AG09319 (cell line): ENCODE measurements at regions not wholly inside any gene's neighbourhood (a gene's known extent, or its start where the extent isn't known, plus 50 kb on each side); places are given as distances from the start of the nearest gene placed in this dataset.

Experiments used
- DNase-seq: peaks from one replicate; pipeline ENCODE4 v3.0.0-alpha.2; 2010; ENCODE audit warnings: low read depth; ENCODE audit errors: extremely low read depth
- TF ChIP-seq, protein P1 (sequence below): IDR thresholded peaks from 2 replicates; pipeline ENCODE4 v1.5.1; 2011; ENCODE audit warnings: low read depth, mild to moderate bottlenecking, inconsistent platforms, low read length, moderate library complexity

DNA sequence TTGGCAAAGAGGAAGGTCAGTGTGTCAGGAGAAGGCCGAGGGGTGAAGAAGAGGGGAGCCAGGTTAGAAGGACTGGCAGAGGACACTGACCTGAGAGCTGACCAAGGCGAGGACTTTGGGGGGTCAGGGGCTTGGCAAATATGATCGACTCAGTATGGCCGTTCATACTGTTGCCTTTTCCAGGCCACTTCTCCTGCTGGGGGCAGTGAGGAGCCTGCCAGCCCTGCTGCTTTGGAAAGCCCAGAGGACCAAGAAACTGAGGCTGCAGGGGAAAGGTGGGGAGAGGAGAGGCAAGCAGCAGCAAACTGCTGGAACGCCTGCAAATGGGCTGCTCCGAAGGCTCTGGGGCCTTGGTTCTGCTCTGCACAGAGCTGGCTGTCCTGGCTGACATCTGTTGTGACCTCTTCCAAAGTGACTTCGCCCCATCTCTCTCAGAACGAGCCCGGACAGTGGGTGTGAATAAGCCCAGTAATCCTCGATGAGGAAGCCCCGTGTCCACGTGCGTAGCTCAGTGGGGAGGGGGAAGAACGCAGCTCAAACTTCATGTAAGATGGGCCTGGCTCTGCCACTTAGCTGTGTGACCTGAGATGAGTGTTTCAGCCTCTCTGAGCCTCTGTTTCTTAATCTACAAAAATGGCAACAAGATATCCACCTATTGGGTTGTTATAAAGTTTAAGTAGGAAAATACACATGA is 111.3 kb downstream of the SALL1 start:
- DNase-seq = no peak
- TF ChIP-seq, protein P1, sequence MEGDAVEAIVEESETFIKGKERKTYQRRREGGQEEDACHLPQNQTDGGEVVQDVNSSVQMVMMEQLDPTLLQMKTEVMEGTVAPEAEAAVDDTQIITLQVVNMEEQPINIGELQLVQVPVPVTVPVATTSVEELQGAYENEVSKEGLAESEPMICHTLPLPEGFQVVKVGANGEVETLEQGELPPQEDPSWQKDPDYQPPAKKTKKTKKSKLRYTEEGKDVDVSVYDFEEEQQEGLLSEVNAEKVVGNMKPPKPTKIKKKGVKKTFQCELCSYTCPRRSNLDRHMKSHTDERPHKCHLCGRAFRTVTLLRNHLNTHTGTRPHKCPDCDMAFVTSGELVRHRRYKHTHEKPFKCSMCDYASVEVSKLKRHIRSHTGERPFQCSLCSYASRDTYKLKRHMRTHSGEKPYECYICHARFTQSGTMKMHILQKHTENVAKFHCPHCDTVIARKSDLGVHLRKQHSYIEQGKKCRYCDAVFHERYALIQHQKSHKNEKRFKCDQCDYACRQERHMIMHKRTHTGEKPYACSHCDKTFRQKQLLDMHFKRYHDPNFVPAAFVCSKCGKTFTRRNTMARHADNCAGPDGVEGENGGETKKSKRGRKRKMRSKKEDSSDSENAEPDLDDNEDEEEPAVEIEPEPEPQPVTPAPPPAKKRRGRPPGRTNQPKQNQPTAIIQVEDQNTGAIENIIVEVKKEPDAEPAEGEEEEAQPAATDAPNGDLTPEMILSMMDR = no peak

DNA sequence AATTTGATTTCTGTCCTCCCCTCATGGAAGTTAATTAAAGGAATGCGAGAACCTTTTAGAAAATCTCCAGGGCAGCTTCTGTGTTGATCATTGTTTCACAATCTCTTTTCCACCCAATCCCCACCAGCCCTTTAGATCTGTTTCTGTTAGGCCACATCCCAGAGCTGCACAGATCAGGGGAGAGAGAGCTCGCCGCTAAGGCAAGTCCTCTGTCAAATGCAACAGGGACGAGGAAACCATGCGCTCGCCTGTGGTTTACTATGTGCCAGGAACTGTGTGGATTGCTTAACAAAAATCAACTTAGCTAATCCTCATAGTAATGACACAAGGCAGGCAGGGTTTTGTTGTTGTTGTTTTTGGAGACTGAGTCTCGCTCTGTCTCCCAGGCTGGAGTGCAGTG is 115.4 kb downstream of the SALL1 start:
- no peak for DNase-seq
- TF ChIP-seq, protein P1 = no peak

DNA sequence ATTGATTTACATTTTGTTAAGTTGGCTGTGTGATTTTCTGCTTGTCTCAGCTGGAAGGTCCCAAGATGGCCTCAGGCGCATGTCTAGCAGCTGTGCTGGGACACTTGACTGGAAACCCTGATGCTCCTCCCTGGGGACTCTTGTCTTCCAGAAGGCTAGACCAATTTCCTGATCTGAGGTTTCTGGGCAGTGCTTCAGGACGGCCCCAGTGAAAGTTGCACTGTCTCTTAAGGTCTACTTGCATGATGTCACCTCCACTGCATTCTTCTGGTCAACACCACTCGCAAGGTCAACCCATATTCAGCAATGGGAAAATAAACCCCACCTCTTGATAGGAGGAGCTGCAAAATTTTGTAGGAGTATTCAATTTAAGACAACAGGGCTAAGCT is 116.0 kb downstream of the SALL1 start:
- DNase-seq = no peak
- TF ChIP-seq, protein P1 = no peak

DNA sequence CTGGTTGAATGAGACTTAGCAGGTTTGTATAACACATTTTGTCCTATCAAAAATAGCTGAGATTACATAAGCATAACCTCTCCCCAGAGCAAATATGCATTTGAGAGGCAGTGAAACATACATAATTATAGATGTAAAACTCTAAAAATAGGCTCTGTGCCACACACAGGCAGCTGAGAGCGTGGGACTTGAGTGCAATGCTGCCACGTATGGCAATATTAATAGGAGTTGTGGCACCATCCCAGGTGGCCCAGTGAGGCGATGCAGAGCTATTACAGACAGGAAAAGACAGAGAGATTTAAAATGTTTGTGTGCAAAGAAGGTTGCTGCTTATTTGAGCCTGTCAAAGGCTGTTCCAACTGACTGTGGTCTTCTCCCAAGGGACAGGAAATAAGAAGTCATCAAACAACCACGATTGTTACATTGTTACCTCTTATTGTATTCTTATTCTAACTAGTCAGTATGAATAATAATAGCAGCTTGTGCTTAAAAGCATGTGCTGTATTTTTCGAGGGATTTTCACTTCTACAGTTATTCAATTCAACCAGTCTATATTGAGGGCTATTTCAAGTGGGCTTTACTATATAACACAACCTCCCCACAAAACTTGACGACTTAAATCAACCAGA is 116.5 kb downstream of the SALL1 start:
- no peak for DNase-seq
- TF ChIP-seq, protein P1 = no peak

DNA sequence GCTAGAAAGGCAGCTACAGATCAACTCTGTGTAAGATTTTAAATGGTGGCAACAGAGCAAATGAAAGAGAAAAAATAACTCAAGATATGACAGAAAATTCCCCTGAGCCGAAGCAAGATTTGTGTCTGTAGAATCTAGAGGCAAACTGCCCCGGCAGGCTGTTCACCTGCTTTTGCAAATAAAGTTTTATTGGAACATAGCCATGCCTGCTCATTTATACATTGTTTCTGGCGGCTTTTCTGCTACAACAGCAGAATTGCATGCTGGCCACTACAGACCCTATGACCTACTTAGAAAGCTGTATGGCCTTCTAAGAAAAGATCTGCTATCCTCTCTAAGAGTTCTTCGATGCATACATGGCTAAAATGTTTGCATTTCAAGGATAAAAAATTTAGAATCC is 119.5 kb downstream of the SALL1 start:
- DNase-seq = no peak
- TF ChIP-seq, protein P1 = no peak

DNA sequence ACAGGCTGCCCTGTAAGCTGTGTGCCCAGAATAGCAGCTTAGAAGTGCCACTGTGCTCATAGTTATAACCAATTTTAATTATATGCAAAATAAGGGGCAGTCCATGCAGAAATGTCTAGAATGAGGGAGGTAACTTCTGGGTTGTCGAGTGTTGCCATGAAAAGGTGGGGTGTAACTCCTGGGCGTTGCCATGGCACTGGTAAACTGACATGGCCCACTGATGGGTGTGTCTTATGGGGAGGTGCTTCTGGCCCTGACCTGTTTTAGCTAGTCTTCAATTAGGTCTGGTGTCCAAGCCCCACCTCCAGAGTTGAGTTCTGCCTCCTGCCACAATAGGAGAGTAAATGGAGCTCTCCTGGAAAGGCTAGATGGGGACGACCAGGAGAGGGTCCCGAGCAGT is 120.6 kb downstream of the SALL1 start:
- TF ChIP-seq, protein P1 = no peak
- no peak for DNase-seq

DNA sequence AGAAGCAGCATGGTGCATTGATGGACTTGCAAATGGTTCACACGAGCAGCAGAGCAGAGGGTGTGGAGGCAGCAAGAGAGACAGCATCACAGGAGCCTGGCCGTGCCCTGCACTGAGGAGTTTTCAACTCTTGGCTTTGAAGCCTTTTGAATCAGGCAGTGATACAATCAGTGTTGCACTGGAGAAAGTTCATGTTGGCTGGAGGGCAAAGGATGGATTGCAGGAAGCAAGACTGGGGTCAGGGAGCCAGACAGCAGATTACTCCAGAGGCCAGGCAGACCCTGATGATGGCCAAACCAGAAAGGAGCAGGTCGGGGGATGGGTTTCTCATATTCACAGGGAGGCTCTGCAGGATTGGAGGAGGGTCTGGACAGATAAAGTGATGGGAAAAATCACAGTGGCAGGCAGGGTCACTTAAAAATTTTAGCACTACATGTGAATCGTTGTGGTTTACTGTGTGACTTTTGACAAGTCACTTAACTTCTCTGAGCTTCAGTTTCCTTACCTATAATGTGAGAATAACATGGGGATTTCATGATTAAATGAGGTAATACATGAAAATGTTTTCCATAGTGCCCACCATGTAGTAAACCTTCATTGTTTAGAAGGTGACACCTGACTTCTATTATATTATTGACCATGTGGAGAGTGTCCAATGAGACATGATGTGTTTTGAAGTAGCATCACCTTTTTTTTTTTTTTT is 125.3 kb downstream of the SALL1 start:
- TF ChIP-seq, protein P1 = no peak
- no peak for DNase-seq
